Heart right ventricle (tissue), 16 donors: ENCODE measurements at regions not wholly inside any gene's neighbourhood (a gene's known extent, or its start where the extent isn't known, plus 50 kb on each side); places are given as distances from the start of the nearest gene placed in this dataset.

Experiments
- ATAC-seq, 8 donors: fragments of 200-7000 bp; cut with Tn5 transposase; one replicate each; pipeline ENCODE4 v1.9.1; 2020; ENCODE audit warnings: mild to moderate bottlenecking in 8 of 8, moderate library complexity in 8 of 8, moderate number of reproducible peaks in 1 of 8
- DNase-seq, 2 donors: peaks; one replicate each; pipeline ENCODE4 v3.0.0-alpha.2; 2020
- H3K27ac ChIP-seq, 10 donors: fragments of 200-600 bp; sonication (generic) in 2 of 10; one replicate each; pipeline versions ENCODE4 v1.5.0 to v1.8.0; 2020 to 2022; ENCODE audit warnings: mild to moderate bottlenecking in 3 of 10
- H3K27me3 ChIP-seq, 7 donors: fragments of 200-600 bp; one replicate each; pipeline ENCODE4 v1.8.0; 2021 to 2022; ENCODE audit warnings: mild to moderate bottlenecking in 2 of 7
- H3K36me3 ChIP-seq, 9 donors: fragments of 200-600 bp; sonication (generic) in 1 of 9; one replicate each; pipeline versions ENCODE4 v1.5.0 to v1.8.0; 2020 to 2022; ENCODE audit warnings: mild to moderate bottlenecking in 2 of 9
- H3K4me1 ChIP-seq, 9 donors: fragments of 200-600 bp; sonication (generic) in 1 of 9; one replicate each; pipeline versions ENCODE4 v1.5.0 to v1.8.0; 2020 to 2022; ENCODE audit warnings: mild to moderate bottlenecking in 4 of 9
- H3K4me3 ChIP-seq, 10 donors: fragments of 200-600 bp; sonication (generic) in 2 of 10; one replicate each; pipeline versions ENCODE4 v1.5.0 to v1.8.0; 2020 to 2022; ENCODE audit warnings: mild to moderate bottlenecking in 7 of 10, moderate library complexity in 2 of 10
- H3K9me3 ChIP-seq, 11 donors: fragments of 200-600 bp in 10 of 11; sonication (generic) in 2 of 11; one replicate each; pipeline versions ENCODE4 v1.5.0 to v1.8.0; 2013 to 2022; ENCODE audit warnings: mild to moderate bottlenecking in 2 of 11, control low read depth in 1 of 11, moderate library complexity in 1 of 11
- WGBS, 2 donors: extraction: QIAGEN DNeasy Blood & Tissue Kit; methylation state at CpG; one replicate each; pipeline ENCODE4 v1.1.7; 2013; ENCODE audit warnings: inconsistent platforms in 1 of 2; 5-methylcytosine and 5-hydroxymethylcytosine counted together
- intact Hi-C, 10 donors: fragments of 100-400 bp; cut with DNase I; formaldehyde crosslinking; loops; one replicate each; pipeline versions ENCODE4 v1.11.1 to v1.14.2; 2022
- TF ChIP-seq, protein P1 (sequence below), 9 donors: fragments of 200-600 bp; sonication (generic) in 2 of 9; IDR thresholded peaks; one replicate each; pipeline versions ENCODE4 v1.5.0 to v1.8.0; 2021 to 2022; ENCODE audit warnings: antibody characterized with exemption in 9 of 9, mild to moderate bottlenecking in 5 of 9, moderate library complexity in 1 of 9
- donor health status: Arrhythmogenic right ventricular cardiomyopathy.
- donor health status: ischemic (EF 13 %, LVEDD 7.1; RV severe dilation, severe dysfunction).
- donor health status: healthy with polysubstance abuse.
- donor health status: DM: no; HTN: yes; CAD: no.
- donor health status: DM: no; HTN: no; CAD: no.
- donor health status: ischemic (EF 25% LVEDD 6.9; RV normal size, moderate dysfunction).
- donor health status: ischemic (EF 25% LVEDD 5.7; RV mildly dilated, moderate dysfunction).
- donor health status: healthy.
- donor health status: DM: yes; HTN: yes; CAD: no.
- donor health status: Ischemic cardiomyopathy.
- donor health status: ischemic (EF 35%, LVEDD 5.7; RV mildly dilated, moderate dysfunction).
- donor health status: nonischemic (EF 11% LVEDD 7.7; RV severe dilation, severe dysfunction).
- donor health status: DM: yes; HTN: yes; CAD: no.
- donor health status: PGD.
- donor health status: ischemic (EF 29% LVEDD 5.4; RV normal size, mild dysfunction).
- donor health status: nonischemic (EF 23%, LVEDD 6.1; RV moderate dilation, normal function).

DNA sequence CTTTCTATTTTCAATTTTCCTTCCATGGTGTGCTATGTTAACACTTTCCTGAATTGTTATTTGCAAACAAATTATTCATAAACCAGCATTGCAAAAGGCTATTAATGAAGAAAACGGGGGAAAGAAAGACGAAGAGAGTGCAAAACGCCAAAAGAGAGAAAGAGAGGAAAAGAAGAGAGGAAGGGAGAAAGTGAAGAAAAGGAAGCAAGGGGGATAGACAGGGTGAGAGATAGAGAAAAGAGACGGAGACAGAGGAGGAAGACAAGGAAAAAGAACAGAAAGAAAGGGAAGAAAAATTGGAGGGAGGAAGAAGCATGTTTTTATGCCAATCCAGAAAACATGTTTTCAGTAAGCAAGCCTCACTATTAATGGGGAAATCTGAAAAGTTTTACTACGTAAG, 310.6 kb downstream of the TFEC start:
- Histone ChIP-seq H3K36me3 (no peaks in the 10 kb centered on the region), H3K4me3 (no peak overlapping the region), H3K27me3 (no peaks in the 10 kb centered on the region), H3K9me3 (no peaks in the 10 kb centered on the region), H3K27ac (no peak overlapping the region), H3K4me1 (no peaks in the 10 kb centered on the region)
- DNase-seq (no peak), ATAC-seq (no peak)
- intact Hi-C loops = no loop called here
- WGBS, 2 donors = 68 to 73% methylated on average over 5 of the region's 5 CpGs
- TF ChIP-seq, protein P1, sequence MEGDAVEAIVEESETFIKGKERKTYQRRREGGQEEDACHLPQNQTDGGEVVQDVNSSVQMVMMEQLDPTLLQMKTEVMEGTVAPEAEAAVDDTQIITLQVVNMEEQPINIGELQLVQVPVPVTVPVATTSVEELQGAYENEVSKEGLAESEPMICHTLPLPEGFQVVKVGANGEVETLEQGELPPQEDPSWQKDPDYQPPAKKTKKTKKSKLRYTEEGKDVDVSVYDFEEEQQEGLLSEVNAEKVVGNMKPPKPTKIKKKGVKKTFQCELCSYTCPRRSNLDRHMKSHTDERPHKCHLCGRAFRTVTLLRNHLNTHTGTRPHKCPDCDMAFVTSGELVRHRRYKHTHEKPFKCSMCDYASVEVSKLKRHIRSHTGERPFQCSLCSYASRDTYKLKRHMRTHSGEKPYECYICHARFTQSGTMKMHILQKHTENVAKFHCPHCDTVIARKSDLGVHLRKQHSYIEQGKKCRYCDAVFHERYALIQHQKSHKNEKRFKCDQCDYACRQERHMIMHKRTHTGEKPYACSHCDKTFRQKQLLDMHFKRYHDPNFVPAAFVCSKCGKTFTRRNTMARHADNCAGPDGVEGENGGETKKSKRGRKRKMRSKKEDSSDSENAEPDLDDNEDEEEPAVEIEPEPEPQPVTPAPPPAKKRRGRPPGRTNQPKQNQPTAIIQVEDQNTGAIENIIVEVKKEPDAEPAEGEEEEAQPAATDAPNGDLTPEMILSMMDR (IDR thresholded peaks at IDR 0.05) = no peak

- Histone ChIP-seq H3K9me3 (no peaks in the 10 kb centered on the region), H3K27ac (no peak overlapping the region), H3K4me3 (no peak overlapping the region), H3K4me1 (no peaks in the 10 kb centered on the region), H3K36me3 (no peaks in the 10 kb centered on the region), H3K27me3 (peaks cover 0 to 5% (median 0%) of the 10 kb centered on the region in 7 donors)
- WGBS, 2 donors = 91 to 92% methylated on average over 6 of the region's 6 CpGs
- ATAC-seq (no peak), DNase-seq (no peak)
- TF ChIP-seq, protein P1 (IDR thresholded peaks at IDR 0.05) = no peak
- intact Hi-C loops = no loop called here
Observed at GRCh38 chr7:115709664-115710063, 320.9 kb downstream of the TFEC start.

DNA sequence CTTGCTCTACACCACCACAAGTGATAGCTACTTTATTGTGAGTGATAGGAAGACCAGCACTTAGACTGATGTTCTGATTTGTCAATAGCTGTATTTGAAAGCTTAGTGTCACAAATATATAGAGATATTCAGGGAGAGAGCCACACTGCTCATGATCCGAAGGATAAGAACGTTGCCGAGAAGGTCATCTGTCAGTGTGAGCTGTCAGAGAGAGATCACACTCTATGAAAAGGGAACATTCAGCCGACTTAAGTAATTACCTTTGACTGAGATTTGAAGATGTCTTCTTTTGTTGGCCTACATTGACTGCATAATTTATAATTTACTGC, 322.6 kb downstream of the TFEC start:
- intact Hi-C loops = no loop called here
- H3K27ac ChIP-seq = no peak overlapping the region
- no peaks in the 10 kb centered on the region for H3K9me3 ChIP-seq
- ATAC-seq (peak in 1 of 8 donors; percentile 27), DNase-seq (no peak)
- H3K36me3 ChIP-seq = no peaks in the 10 kb centered on the region
- H3K4me3 ChIP-seq = no peak overlapping the region
- TF ChIP-seq, protein P1 (IDR thresholded peaks at IDR 0.05) = no peak
- WGBS, 2 donors = 58 to 59% methylated on average over 4 of the region's 4 CpGs
- H3K27me3 ChIP-seq = peaks cover 0 to 5% (median 0%) of the 10 kb centered on the region in 7 donors
- H3K4me1 ChIP-seq = no peaks in the 10 kb centered on the region

GRCh38 chr7:115707258-115708012, 323.1 kb downstream of the TFEC start:
- DNase-seq (no peak), ATAC-seq (peak in 1 of 8 donors; percentile 52)
- Histone ChIP-seq H3K36me3 (no peaks in the 10 kb centered on the region), H3K27ac (no peak overlapping the region), H3K4me3 (no peak overlapping the region), H3K27me3 (peaks cover 0 to 5% (median 0%) of the 10 kb centered on the region in 7 donors), H3K4me1 (no peaks in the 10 kb centered on the region), H3K9me3 (no peaks in the 10 kb centered on the region)
- intact Hi-C loops = no loop called here
- TF ChIP-seq, protein P1 (IDR thresholded peaks at IDR 0.05) = peak in 4 of 9 donors; percentile 19 to 26 (median 23)
- 63 to 67% methylated on average over 12 of the region's 12 CpGs for WGBS, 2 donors
